NB4 (cell line): ENCODE measurements at regions not wholly inside any gene's neighbourhood (a gene's known extent, or its start where the extent isn't known, plus 50 kb on each side); places are given as distances from the start of the nearest gene placed in this dataset.

Experiments used
- DNase-seq: peaks from one replicate; pipeline ENCODE4 v3.0.0; 2010; ENCODE audit warnings: low read depth
- H3K4me3 ChIP-seq: one replicate; pipeline ENCODE4 v1.5.1; 2011; ENCODE audit warnings: mild to moderate bottlenecking, low read depth, low read length, moderate library complexity
- CTCF ChIP-seq: IDR thresholded peaks from one replicate; pipeline ENCODE4 v1.5.1; 2012; ENCODE audit warnings: low read depth, low read length
- MAX ChIP-seq: IDR thresholded peaks from 2 replicates; pipeline ENCODE4 v1.6.1; 2011; ENCODE audit warnings: low read depth, low read length
- MYC ChIP-seq: IDR thresholded peaks from 2 replicates; pipeline ENCODE4 v1.6.1; 2011; ENCODE audit warnings: low read depth, low read length
- POLR2A ChIP-seq: IDR thresholded peaks from 2 replicates; pipeline ENCODE4 v1.6.1; 2011; ENCODE audit warnings: mild to moderate bottlenecking; ENCODE audit not compliant: insufficient read length; ENCODE audit errors: extremely low read depth

GRCh38 chr4:165714650-165715049 lies 158.4 kb upstream of the TLL1 start:
- TF ChIP-seq POLR2A (no peak), CTCF (no peak), MAX (no peak), MYC (no peak)
- H3K4me3 ChIP-seq, result no peak overlapping the region
- DNase-seq, result no peak

- no peak overlapping the region for H3K4me3 ChIP-seq
- TF ChIP-seq MYC (no peak), POLR2A (no peak), MAX (no peak), CTCF (no peak)
Measured at GRCh38 chr4:165715211-165715610, 157.8 kb upstream of the TLL1 start.

GRCh38 chr4:165715989-165716388 lies 157.0 kb upstream of the TLL1 start:
- no peak for DNase-seq
- no peak overlapping the region for H3K4me3 ChIP-seq
- TF ChIP-seq POLR2A, result no peak
- TF ChIP-seq MYC, result no peak
- no peak for TF ChIP-seq CTCF

More at GRCh38 chr4:165715211-165715610, 157.8 kb upstream of the TLL1 start:
- no peak for DNase-seq

GRCh38 chr4:165716472-165716871 lies 156.6 kb upstream of the TLL1 start:
- TF ChIP-seq CTCF (no peak), MYC (no peak), POLR2A (no peak), MAX (no peak)
- no peak for DNase-seq
- no peak overlapping the region for H3K4me3 ChIP-seq

- TF ChIP-seq POLR2A (no peak), MAX (no peak), CTCF (no peak), MYC (no peak)
- no peak overlapping the region for H3K4me3 ChIP-seq
- no peak for DNase-seq
Measured at GRCh38 chr4:165718660-165719059, 154.4 kb upstream of the TLL1 start.

- no peak for TF ChIP-seq MAX
- TF ChIP-seq POLR2A, result no peak
- TF ChIP-seq MYC, result no peak
- no peak for TF ChIP-seq CTCF
- H3K4me3 ChIP-seq, result no peak overlapping the region
- DNase-seq, result no peak
Measured at GRCh38 chr4:165720411-165721082, 152.5 kb upstream of the TLL1 start.
